SU-DHL-6 (cell line): ENCODE measurements at regions not wholly inside any gene's neighbourhood (a gene's known extent, or its start where the extent isn't known, plus 50 kb on each side); places are given as distances from the start of the nearest gene placed in this dataset.

Experiments
- H2AFZ ChIP-seq: fragments of 200-600 bp; sonication (generic); 2 replicates; pipeline ENCODE4 v1.6.1; 2014; ENCODE audit warnings: low read depth, mild to moderate bottlenecking, moderate library complexity, mixed read lengths, antibody characterized with exemption, low read length; ENCODE audit not compliant: severe bottlenecking
- H3F3A ChIP-seq: fragments of 200-600 bp; shearing (Covaris generic); 2 replicates; pipeline ENCODE4 v1.6.0; 2016; ENCODE audit warnings: antibody characterized with exemption, mild to moderate bottlenecking; ENCODE audit not compliant: insufficient read depth
- H3K27ac ChIP-seq: fragments of 200-600 bp; sonication (generic); 2 replicates; pipeline ENCODE4 v1.5.1; 2016; ENCODE audit warnings: low read depth, mild to moderate bottlenecking, low read length, moderate library complexity, mixed read lengths
- H3K27me3 ChIP-seq: fragments of 200-600 bp; sonication (generic), shearing (Covaris generic); 2 replicates; pipeline ENCODE4 v1.6.0; 2014; ENCODE audit warnings: mild to moderate bottlenecking, low read length
- H3K36me3 ChIP-seq: fragments of 200-600 bp; sonication (generic); 2 replicates; pipeline ENCODE4 v1.6.1; 2014; ENCODE audit warnings: mild to moderate bottlenecking, low read length, mixed read lengths
- H3K4me2 ChIP-seq: fragments of 300-600, 200-600 bp; shearing (Covaris generic), sonication (generic); 2 replicates; pipeline ENCODE4 v1.6.0; 2014; ENCODE audit warnings: low read length, low read depth, mild to moderate bottlenecking; ENCODE audit not compliant: poor library complexity, severe bottlenecking
- H3K4me3 ChIP-seq: fragments of 200-600 bp; sonication (generic); 2 replicates; pipeline ENCODE4 v1.5.1; 2014; ENCODE audit warnings: antibody characterized with exemption, low read length, mild to moderate bottlenecking, mixed read lengths; ENCODE audit not compliant: insufficient read depth, poor library complexity, severe bottlenecking
- H3K79me2 ChIP-seq: fragments of 200-600 bp; sonication (generic); 2 replicates; pipeline ENCODE4 v1.6.1; 2014; ENCODE audit warnings: mild to moderate bottlenecking, low read length, moderate library complexity; ENCODE audit not compliant: insufficient read depth
- H3K9ac ChIP-seq: fragments of 200-600 bp; sonication (generic); 2 replicates; pipeline ENCODE4 v1.7.0; 2014; ENCODE audit warnings: mild to moderate bottlenecking, low read length
- H3K9me2 ChIP-seq: fragments of 200-600 bp; sonication (generic); replicated peaks from 2 replicates; pipeline ENCODE4 v1.6.1; 2014; ENCODE audit warnings: low read length; ENCODE audit not compliant: insufficient read depth
- H3K9me3 ChIP-seq: fragments of 200-600 bp; sonication (generic); 2 replicates; pipeline ENCODE4 v1.6.1; 2014; ENCODE audit warnings: low read length, mixed read lengths; ENCODE audit not compliant: insufficient read depth
- H4K20me1 ChIP-seq: fragments of 200-600 bp; sonication (generic); 2 replicates; pipeline ENCODE4 v1.6.1; 2014; ENCODE audit warnings: low read depth, mild to moderate bottlenecking, antibody characterized with exemption, low read length, moderate library complexity, mixed read lengths
- EZH2phosphoT487 ChIP-seq: fragments of 200-600 bp; sonication (generic), shearing (Covaris generic); conservative IDR thresholded peaks from 2 replicates; pipeline ENCODE4 v1.6.1; 2018; ENCODE audit warnings: mild to moderate bottlenecking, antibody characterized with exemption, low read length, moderate library complexity, mixed read lengths
- TF ChIP-seq, protein P1 (sequence below): fragments of 200-600 bp; sonication (generic); IDR thresholded peaks from one replicate; pipeline ENCODE4 v1.5.1; 2017; ENCODE audit warnings: antibody characterized with exemption, mild to moderate bottlenecking, low read length, moderate library complexity; ENCODE audit not compliant: insufficient read depth, poor library complexity, severe bottlenecking

DNA sequence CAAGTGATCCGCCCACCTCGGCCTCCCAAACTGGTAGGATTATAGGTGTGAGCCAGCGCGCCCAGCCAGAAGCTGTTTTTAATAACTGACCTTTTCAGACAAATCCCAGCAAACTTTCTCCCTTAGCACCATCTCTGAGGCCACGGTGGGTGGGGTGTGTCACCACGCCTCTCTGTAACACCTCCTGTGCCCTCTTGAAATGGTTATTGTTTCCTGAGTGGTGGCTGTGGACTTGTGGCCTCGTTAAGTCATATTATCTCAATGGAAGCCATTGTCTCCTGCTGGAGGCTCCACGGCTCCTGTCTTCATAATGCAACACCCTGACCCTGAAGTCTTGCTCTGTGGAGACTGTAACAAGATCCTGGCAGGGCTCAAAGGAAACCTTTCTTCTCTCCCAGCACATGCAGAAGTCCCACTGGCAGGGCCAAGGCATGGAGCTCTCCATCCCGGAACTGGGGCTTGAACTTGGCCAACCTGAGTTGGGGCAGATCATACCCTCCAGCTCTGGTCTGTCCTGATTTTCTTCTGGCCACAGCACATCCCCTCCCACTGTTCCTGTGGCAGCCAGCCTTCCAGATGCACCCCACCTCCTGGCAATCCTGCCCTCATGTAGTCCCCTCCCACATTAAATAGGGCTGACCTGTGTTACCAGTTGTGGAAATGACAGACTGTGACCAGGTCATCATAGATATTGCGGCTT lies 81.1 kb downstream of the SNX5 start:
- Histone ChIP-seq H4K20me1 (no peaks in the 10 kb centered on the region), H3K9ac (no peak overlapping the region), H3K9me2 (no peaks in the 10 kb centered on the region), H3F3A (no peaks in the 10 kb centered on the region), H3K4me2 (no peak overlapping the region), H3K9me3 (no peaks in the 10 kb centered on the region), H3K4me3 (no peak overlapping the region), H3K36me3 (no peaks in the 10 kb centered on the region), H3K27me3 (no peaks in the 10 kb centered on the region), H2AFZ (no peak overlapping the region), H3K27ac (no peak overlapping the region), H3K79me2 (no peaks in the 10 kb centered on the region)
- TF ChIP-seq, protein P1, sequence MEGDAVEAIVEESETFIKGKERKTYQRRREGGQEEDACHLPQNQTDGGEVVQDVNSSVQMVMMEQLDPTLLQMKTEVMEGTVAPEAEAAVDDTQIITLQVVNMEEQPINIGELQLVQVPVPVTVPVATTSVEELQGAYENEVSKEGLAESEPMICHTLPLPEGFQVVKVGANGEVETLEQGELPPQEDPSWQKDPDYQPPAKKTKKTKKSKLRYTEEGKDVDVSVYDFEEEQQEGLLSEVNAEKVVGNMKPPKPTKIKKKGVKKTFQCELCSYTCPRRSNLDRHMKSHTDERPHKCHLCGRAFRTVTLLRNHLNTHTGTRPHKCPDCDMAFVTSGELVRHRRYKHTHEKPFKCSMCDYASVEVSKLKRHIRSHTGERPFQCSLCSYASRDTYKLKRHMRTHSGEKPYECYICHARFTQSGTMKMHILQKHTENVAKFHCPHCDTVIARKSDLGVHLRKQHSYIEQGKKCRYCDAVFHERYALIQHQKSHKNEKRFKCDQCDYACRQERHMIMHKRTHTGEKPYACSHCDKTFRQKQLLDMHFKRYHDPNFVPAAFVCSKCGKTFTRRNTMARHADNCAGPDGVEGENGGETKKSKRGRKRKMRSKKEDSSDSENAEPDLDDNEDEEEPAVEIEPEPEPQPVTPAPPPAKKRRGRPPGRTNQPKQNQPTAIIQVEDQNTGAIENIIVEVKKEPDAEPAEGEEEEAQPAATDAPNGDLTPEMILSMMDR: no peak
- no peak for TF ChIP-seq EZH2phosphoT487

DNA sequence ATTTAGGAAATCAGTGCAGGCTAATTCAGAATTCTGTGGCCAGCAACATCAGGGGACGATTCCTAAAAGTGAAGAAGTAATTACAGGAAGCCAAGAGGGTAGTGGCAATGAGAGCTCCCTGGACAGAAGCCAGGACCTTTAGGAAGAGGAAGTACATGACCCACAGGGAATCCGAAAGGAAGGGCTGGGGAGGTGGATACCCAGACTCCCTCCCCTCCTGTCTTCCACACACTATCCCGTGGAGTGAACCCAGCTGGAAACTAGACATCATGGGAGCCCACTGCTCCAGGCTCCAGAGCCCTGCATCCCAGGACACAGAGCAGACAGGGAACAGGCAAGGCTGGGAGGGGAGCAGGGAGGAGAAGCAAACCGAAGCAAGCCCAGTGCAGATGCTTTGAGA lies 83.0 kb downstream of the SNX5 start:
- Histone ChIP-seq H4K20me1 (no peaks in the 10 kb centered on the region), H3K27ac (no peak overlapping the region), H3K4me2 (no peak overlapping the region), H3K9me2 (no peaks in the 10 kb centered on the region), H3K9me3 (no peaks in the 10 kb centered on the region), H3K9ac (no peak overlapping the region), H3K4me3 (no peak overlapping the region), H3K27me3 (no peaks in the 10 kb centered on the region), H3K36me3 (no peaks in the 10 kb centered on the region), H3K79me2 (no peaks in the 10 kb centered on the region), H2AFZ (no peak overlapping the region), H3F3A (no peaks in the 10 kb centered on the region)
- TF ChIP-seq, protein P1: no peak
- TF ChIP-seq EZH2phosphoT487: no peak

GRCh38 chr20:17885076-17885475 lies 83.5 kb downstream of the SNX5 start:
- H3K4me3 ChIP-seq: no peak overlapping the region
- H3K9me2 ChIP-seq: no peaks in the 10 kb centered on the region
- no peaks in the 10 kb centered on the region for H3F3A ChIP-seq
- H3K27me3 ChIP-seq: no peaks in the 10 kb centered on the region
- H3K4me2 ChIP-seq: no peak overlapping the region
- H4K20me1 ChIP-seq: no peaks in the 10 kb centered on the region
- H3K79me2 ChIP-seq: no peaks in the 10 kb centered on the region
- no peak overlapping the region for H2AFZ ChIP-seq
- H3K9me3 ChIP-seq: no peaks in the 10 kb centered on the region
- TF ChIP-seq, protein P1: no peak
- no peaks in the 10 kb centered on the region for H3K36me3 ChIP-seq
- no peak overlapping the region for H3K27ac ChIP-seq
- no peak overlapping the region for H3K9ac ChIP-seq
